Adipocyte (in vitro differentiated cells): ENCODE measurements at regions not wholly inside any gene's neighbourhood (a gene's known extent, or its start where the extent isn't known, plus 50 kb on each side); places are given as distances from the start of the nearest gene placed in this dataset.

Experiments
- DNase-seq: peaks from one replicate; pipeline ENCODE4 v3.0.0-alpha.2; 2015; ENCODE audit warnings: low read depth
- H3K27me3 ChIP-seq: replicated peaks from 2 replicates; pipeline ENCODE4 v1.7.0; 2013; ENCODE audit warnings: mild to moderate bottlenecking, low read length, moderate library complexity; ENCODE audit not compliant: control insufficient read depth, insufficient read depth
- H3K36me3 ChIP-seq: 2 replicates; pipeline ENCODE4 v1.7.0; 2013; ENCODE audit warnings: low read length, mild to moderate bottlenecking, moderate library complexity; ENCODE audit not compliant: control insufficient read depth, insufficient read depth, severe bottlenecking
- H3K4me1 ChIP-seq: 2 replicates; pipeline ENCODE4 v1.7.0; 2013; ENCODE audit warnings: mild to moderate bottlenecking, low read length, moderate library complexity; ENCODE audit not compliant: control insufficient read depth, insufficient read depth
- H3K4me3 ChIP-seq: 2 replicates; pipeline ENCODE4 v1.7.0; 2013; ENCODE audit warnings: mild to moderate bottlenecking, low read length, moderate library complexity
- H3K9ac ChIP-seq: 2 replicates; pipeline ENCODE4 v1.7.0; 2013; ENCODE audit warnings: mild to moderate bottlenecking, low read length, moderate library complexity
- H3K9me3 ChIP-seq: 2 replicates; pipeline ENCODE4 v1.7.0; 2013; ENCODE audit warnings: mild to moderate bottlenecking, low read length, moderate library complexity; ENCODE audit not compliant: control insufficient read depth

DNA sequence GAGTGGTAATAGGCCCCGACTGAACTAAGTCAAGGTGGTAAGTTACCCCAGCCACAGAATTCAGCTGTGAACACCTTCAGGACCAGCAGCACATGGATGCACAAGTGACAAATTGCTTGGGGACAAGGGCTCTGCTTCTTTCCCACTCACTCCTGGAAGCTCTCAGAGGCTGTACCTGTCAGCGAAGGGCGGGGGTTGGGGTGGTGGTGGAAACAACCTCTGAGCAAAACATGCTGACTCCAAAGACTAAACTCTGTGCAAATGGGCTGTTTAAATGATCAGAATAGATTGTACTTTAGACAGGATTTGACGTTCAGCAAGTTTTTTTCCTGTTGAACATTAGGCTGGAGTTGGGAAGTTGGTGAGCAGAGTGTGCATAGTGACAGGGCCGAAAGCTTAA lies 544.5 kb upstream of the ZNF608 start:
- Histone ChIP-seq H3K36me3 (no peaks in the 10 kb centered on the region), H3K9me3 (no peaks in the 10 kb centered on the region), H3K9ac (no peak overlapping the region), H3K4me1 (no peaks in the 10 kb centered on the region), H3K27me3 (no peaks in the 10 kb centered on the region), H3K4me3 (no peak overlapping the region)
- no peak for DNase-seq

DNA sequence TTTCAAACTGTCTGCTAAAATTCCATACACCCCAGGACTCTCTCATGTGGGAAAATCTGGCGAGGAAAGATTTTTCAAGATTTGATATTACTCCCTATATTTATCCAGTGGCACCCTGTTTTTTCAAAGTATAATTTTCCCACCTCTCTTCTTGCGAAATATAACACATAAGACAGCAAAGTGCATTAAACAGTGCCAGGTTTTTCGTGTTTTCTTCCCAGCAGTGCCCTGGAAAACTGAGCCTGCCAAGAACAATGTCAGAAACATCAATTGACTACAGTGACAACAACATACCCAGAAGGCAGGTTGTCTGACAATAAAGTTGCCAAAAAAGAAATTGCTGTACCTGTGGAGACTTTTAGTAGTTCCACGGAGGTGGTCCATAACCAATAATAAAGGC lies 545.0 kb upstream of the ZNF608 start:
- no peaks in the 10 kb centered on the region for H3K36me3 ChIP-seq
- no peaks in the 10 kb centered on the region for H3K9me3 ChIP-seq

DNA sequence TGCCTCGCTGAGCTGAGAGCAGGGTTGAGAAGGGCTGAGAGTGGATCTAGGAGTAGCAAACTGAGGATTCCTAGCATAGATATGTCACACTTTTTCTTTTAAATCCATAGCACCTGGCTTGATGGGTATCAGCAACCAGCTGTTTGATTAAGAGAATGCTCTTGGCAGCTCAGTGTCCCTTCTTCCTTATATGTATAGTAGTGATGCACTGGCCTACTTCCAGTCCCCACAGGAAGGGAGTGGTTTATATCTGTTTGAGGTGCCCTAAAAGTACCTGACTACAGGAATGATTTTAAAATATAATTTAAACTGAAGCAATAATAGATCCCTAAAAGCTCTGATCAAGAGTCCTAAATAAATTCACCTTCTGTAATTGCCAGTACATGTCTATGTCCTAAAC lies 546.8 kb upstream of the ZNF608 start:
- H3K4me3 ChIP-seq: no peak overlapping the region
- H3K9me3 ChIP-seq: no peaks in the 10 kb centered on the region
- no peak overlapping the region for H3K9ac ChIP-seq
- no peaks in the 10 kb centered on the region for H3K36me3 ChIP-seq
- H3K4me1 ChIP-seq: no peaks in the 10 kb centered on the region
- no peak for DNase-seq
- H3K27me3 ChIP-seq: no peaks in the 10 kb centered on the region

More for the DNA sequence above, 545.0 kb upstream of the ZNF608 start:
- no peak overlapping the region for H3K4me3 ChIP-seq
- no peaks in the 10 kb centered on the region for H3K4me1 ChIP-seq
- H3K9ac ChIP-seq: no peak overlapping the region
- no peak for DNase-seq
- no peaks in the 10 kb centered on the region for H3K27me3 ChIP-seq

DNA sequence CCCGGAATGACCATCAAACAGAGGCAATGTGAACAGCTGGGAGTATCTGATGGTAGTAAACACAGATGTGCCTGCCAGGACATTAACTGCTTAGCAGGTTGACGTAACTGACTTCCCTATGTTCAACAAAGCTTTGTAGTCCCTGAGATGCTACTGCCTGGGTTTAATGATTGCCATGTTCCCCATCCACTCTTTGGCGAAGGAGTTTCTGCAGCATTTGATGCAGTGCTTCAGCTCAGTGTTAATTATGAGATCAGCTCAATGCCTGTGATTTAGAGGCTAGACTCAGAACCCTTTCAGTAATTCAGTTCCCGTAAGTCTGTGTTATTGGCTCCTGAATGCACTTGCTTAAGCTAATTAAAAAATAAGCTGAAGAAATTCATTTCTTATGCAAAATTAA lies 547.3 kb upstream of the ZNF608 start:
- DNase-seq: no peak
- Histone ChIP-seq H3K4me1 (no peaks in the 10 kb centered on the region), H3K36me3 (no peaks in the 10 kb centered on the region), H3K9me3 (no peaks in the 10 kb centered on the region), H3K27me3 (no peaks in the 10 kb centered on the region), H3K4me3 (no peak overlapping the region), H3K9ac (no peak overlapping the region)

DNA sequence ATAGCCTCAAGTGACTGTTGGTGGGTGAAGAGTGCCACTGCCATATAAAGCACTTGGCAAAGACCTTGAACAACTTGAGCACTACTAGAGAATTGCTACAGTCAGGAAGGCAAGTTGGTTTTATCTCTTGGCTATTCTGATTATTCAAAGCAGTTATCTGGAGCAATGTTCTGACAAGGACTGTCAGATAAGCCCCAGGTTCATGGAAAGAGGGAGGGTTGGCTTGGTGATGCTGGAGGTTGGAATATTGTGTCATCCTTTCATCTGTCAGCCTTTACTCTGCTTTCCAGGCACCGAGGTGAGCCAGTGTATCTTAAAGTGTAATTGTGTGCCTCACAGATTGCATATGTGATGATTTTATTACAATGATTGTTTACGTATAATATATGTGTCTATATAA lies 548.4 kb upstream of the ZNF608 start:
- no peak overlapping the region for H3K4me3 ChIP-seq
- H3K4me1 ChIP-seq: no peaks in the 10 kb centered on the region
- no peaks in the 10 kb centered on the region for H3K27me3 ChIP-seq
- no peak for DNase-seq
- H3K36me3 ChIP-seq: no peaks in the 10 kb centered on the region
- H3K9me3 ChIP-seq: no peaks in the 10 kb centered on the region
- no peak overlapping the region for H3K9ac ChIP-seq

DNA sequence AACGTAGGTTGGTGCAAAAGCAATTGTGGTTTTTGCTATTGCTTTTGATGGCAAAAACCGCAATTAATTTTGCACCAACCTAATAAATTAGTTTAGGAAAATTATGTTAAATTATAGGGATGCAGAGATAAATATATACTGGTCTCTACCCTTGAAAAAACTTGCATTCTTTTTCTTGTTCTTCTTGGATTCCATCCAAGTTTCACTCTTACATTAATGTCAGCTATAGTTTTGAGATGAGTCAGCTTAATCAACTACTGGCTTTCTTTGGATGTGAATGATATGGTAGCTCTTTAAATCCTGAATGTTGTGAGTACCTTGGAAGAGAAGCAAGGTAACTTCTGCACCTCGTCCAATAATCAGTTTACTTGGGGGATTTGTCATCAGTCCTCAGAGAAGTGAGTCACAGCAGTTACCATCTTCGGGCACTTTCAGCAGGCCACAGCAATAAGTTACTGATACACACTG lies 549.0 kb upstream of the ZNF608 start:
- Histone ChIP-seq H3K9ac (no peak overlapping the region), H3K4me1 (no peaks in the 10 kb centered on the region), H3K4me3 (no peak overlapping the region), H3K36me3 (no peaks in the 10 kb centered on the region), H3K9me3 (no peaks in the 10 kb centered on the region), H3K27me3 (no peaks in the 10 kb centered on the region)
- DNase-seq: peak; percentile 43

DNA sequence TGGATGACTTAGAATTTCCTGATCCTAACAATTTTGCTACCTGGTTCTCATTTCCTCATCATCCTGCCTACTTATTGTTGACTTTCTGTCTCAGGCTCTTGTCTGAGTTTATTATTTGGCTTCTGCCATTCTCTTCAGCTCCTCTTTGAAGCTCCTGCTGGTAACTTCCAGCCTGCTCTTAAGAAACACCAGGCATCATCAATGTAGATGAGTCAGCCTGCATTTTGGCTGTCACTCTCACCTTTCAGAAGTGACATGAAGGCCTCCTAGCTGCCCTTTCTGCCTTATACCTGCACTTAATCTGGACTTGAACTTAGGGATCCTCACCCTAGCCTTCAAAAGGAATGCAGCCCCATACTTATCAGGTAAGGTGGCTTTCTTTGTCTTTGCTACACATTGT lies 551.8 kb upstream of the ZNF608 start:
- H3K27me3 ChIP-seq: no peaks in the 10 kb centered on the region
- DNase-seq: no peak

DNA sequence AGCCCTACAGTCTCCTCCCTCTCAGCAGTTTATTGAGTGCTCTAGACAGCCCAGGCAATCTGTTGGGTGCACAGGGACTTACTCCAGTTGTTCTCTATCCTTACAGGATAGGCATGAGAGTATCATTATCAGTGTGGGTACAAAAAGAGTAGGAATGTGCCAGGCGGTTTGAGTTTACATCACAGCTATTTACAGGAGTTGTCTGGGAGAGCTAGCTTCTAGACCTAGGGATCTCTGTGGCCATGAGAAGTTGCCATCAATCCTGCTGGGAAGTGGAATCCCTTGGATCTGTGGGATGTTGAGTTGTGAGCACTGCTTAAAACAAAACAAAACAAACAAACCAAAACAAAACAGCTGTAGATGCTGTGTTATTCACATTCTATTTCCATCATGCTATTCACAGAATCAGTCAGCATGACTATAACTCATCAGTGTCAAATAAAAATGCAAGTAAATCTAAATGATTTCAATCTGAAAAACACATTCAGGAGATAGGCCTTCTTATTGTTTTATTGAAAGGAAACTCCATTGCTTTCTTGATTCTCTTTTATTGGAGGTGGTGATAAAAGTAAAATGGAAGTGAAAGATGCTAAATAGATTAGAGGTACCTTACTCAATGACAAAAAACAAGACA lies 552.4 kb upstream of the ZNF608 start:
- Histone ChIP-seq H3K4me1 (no peaks in the 10 kb centered on the region), H3K9ac (no peak overlapping the region), H3K4me3 (no peak overlapping the region), H3K27me3 (no peaks in the 10 kb centered on the region), H3K36me3 (no peaks in the 10 kb centered on the region), H3K9me3 (no peaks in the 10 kb centered on the region)
- DNase-seq: no peak

More for the DNA sequence above, 551.8 kb upstream of the ZNF608 start:
- no peaks in the 10 kb centered on the region for H3K9me3 ChIP-seq
- H3K36me3 ChIP-seq: no peaks in the 10 kb centered on the region
- H3K4me3 ChIP-seq: no peak overlapping the region
- no peaks in the 10 kb centered on the region for H3K4me1 ChIP-seq
- H3K9ac ChIP-seq: no peak overlapping the region

DNA sequence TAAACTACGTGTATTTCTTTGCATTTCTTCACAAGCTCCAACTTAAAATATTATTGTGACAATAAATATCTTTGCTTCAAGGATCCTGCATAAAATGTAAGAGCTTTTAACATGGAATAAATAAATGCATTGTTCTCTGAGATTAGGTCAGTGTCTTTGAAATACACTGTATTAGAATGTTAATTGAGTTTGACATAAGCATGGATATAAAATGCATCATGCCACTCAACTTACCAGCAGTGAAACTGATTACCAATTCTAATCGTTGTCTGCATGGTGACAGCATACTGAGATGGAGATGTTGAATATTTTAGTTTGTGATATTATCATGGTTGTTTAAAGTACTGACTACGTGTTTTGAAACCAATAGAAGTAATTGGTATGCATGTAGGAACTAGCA lies 555.3 kb upstream of the ZNF608 start:
- Histone ChIP-seq H3K9me3 (peaks cover 2% of the 10 kb centered on the region), H3K4me1 (no peaks in the 10 kb centered on the region), H3K9ac (no peak overlapping the region), H3K4me3 (no peak overlapping the region), H3K36me3 (no peaks in the 10 kb centered on the region), H3K27me3 (no peaks in the 10 kb centered on the region)
- DNase-seq: no peak

DNA sequence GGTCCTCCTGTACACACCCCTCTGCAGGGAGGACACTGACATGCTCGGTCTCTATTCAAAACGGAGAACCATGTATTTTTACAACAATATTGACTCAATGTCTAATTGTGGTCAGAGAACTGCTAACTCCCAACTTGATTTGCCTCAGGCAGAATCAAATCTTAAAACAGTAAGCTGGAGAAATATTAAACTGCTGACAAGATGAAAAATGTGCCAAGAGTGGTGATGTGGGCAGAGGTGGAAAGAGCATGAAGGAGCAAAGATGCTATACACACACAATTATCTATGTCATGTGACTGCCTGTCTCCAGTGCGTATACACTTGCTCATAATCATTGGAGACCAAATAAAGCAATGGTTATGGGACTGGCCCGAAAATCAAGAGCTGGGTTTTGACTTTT lies 556.1 kb upstream of the ZNF608 start:
- Histone ChIP-seq H3K4me1 (no peaks in the 10 kb centered on the region), H3K36me3 (no peaks in the 10 kb centered on the region), H3K9ac (no peak overlapping the region), H3K9me3 (peaks cover 3% of the 10 kb centered on the region), H3K4me3 (no peak overlapping the region), H3K27me3 (no peaks in the 10 kb centered on the region)
- DNase-seq: no peak

DNA sequence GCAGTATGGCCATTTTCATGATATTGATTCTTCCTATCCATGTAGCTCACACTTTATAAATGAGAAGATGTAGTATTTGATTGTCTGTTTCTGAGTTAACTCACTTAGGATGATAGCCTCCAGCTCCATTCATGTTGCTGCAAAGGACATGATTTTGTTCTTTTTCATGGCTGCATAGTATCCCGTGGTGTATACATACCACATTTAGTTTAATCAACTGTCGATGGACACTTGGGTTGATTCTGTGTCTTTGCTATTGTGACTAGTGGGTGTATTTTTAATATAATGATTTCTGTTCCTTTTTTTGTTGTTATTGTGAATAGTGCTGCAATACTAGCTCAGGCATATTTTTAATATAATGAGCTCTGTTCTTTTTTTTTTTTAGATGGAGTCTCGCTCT lies 560.3 kb upstream of the ZNF608 start:
- no peak overlapping the region for H3K9ac ChIP-seq
- DNase-seq: no peak
- peaks cover 3% of the 10 kb centered on the region for H3K9me3 ChIP-seq
- peaks cover 8% of the 10 kb centered on the region for H3K4me1 ChIP-seq
- H3K27me3 ChIP-seq: no peaks in the 10 kb centered on the region
- H3K4me3 ChIP-seq: no peak overlapping the region
- H3K36me3 ChIP-seq: no peaks in the 10 kb centered on the region

DNA sequence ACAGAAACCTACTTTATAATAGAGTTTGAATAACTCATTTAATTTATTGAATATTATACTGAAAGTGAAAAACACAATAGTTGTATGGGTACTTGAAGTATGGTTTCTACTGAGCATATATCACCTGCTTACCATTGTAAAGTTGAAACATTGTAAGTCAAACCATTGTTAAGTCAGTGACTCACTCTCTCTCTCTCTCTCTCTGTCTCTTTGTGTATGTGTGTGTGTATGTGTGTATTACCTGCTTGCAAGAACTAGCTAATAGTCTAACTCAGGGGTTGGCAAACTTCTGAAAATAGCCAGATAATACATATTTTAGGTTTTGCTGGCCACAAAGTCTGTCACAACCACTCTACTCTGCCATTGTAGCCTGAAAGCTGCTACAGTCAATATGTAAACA lies 564.3 kb upstream of the ZNF608 start:
- no peak overlapping the region for H3K9ac ChIP-seq
- H3K36me3 ChIP-seq: no peaks in the 10 kb centered on the region

More for the DNA sequence above, 564.3 kb upstream of the ZNF608 start:
- H3K4me3 ChIP-seq: no peak overlapping the region
- peaks cover 6% of the 10 kb centered on the region for H3K9me3 ChIP-seq
- DNase-seq: no peak
- peaks cover 17% of the 10 kb centered on the region for H3K4me1 ChIP-seq
- no peaks in the 10 kb centered on the region for H3K27me3 ChIP-seq
